WTC11 (cell line): ENCODE measurements at regions not wholly inside any gene's neighbourhood (a gene's known extent, or its start where the extent isn't known, plus 50 kb on each side); places are given as distances from the start of the nearest gene placed in this dataset.

ENCODE experiments used
- ATAC-seq: fragments of 200-7000 bp; cut with Tn5 transposase; 2 replicates; pipeline ENCODE4 v1.10.0; 2021; ENCODE audit warnings: mild to moderate bottlenecking, moderate library complexity
- CTCF ChIA-PET: fragments of 300-600 bp; sonication (Branson Sonifier 250); formaldehyde crosslinking; loops from one replicate; lab custom pipeline; 2021; ENCODE audit warnings: antibody characterized with exemption; lab: Charles Lee
- POLR2A ChIA-PET: fragments of 350-600 bp; sonication (Branson Sonifier 250); formaldehyde crosslinking; loops from one replicate; lab custom pipeline; 2021; ENCODE audit warnings: antibody characterized with exemption; lab: Charles Lee
- DNase-seq: peaks from one replicate; pipeline ENCODE4 v3.0.0; 2021; ENCODE audit warnings: low spot score
- H3K27ac Mint-ChIP-seq: 2 replicates; pipeline ENCODE4 v1.8.0; 2021; ENCODE audit warnings: mixed read lengths
- H3K27me3 Mint-ChIP-seq: 2 replicates; pipeline ENCODE4 v1.8.0; 2021; ENCODE audit warnings: low read depth, mild to moderate bottlenecking, moderate library complexity, mixed read lengths
- H3K36me3 Mint-ChIP-seq: 2 replicates; pipeline ENCODE4 v1.8.0; 2021; ENCODE audit warnings: mixed read lengths
- H3K4me1 Mint-ChIP-seq: 2 replicates; pipeline ENCODE4 v1.8.0; 2022; ENCODE audit warnings: mixed read lengths
- H3K4me3 Mint-ChIP-seq: 2 replicates; pipeline ENCODE4 v1.8.0; 2021; ENCODE audit warnings: mild to moderate bottlenecking, moderate library complexity, mixed read lengths
- H3K9me3 Mint-ChIP-seq: 2 replicates; pipeline ENCODE4 v1.8.0; 2021; ENCODE audit warnings: mixed read lengths
- AR ChIP-seq: fragments of 250-450 bp; sonication (Bioruptor Pico); IDR thresholded peaks from 2 replicates; pipeline ENCODE4 v1.9.0; 2021; ENCODE audit warnings: mild to moderate bottlenecking
- ATF2 ChIP-seq: sonication (generic); formaldehyde crosslinking; IDR thresholded peaks from 2 replicates; pipeline ENCODE4 v1.8.1; 2022; ENCODE audit warnings: low read depth, missing genetic modification reagents, borderline replicate concordance
- CREM ChIP-seq: sonication (generic); formaldehyde crosslinking; IDR thresholded peaks from 2 replicates; pipeline ENCODE4 v1.8.1; 2022; ENCODE audit warnings: mild to moderate bottlenecking, missing genetic modification reagents, moderate library complexity
- CTCF ChIP-seq: fragments of 200-600 bp; IDR thresholded peaks from 2 replicates; pipeline ENCODE4 v1.8.0; 2022; ENCODE audit warnings: antibody characterized with exemption
- ERG ChIP-seq: fragments of 250-450 bp; sonication (Bioruptor Pico); IDR thresholded peaks from 2 replicates; pipeline ENCODE4 v1.8.0; 2021; ENCODE audit warnings: mild to moderate bottlenecking
- ESRRA ChIP-seq: sonication (generic); formaldehyde crosslinking; IDR thresholded peaks from 2 replicates; pipeline ENCODE4 v1.8.1; 2022; ENCODE audit warnings: mild to moderate bottlenecking, missing genetic modification reagents, borderline replicate concordance
- FOXK1 ChIP-seq: sonication (generic); formaldehyde crosslinking; IDR thresholded peaks from 2 replicates; pipeline ENCODE4 v1.8.0; 2022; ENCODE audit warnings: mild to moderate bottlenecking, moderate library complexity, missing genetic modification reagents
- FOXP1 ChIP-seq: sonication (generic); formaldehyde crosslinking; IDR thresholded peaks from 2 replicates; pipeline ENCODE4 v1.8.0; 2022; ENCODE audit warnings: missing genetic modification reagents, mild to moderate bottlenecking, moderate library complexity, borderline replicate concordance
- GTF2I ChIP-seq: fragments of 250-450 bp; sonication (Bioruptor Pico); conservative IDR thresholded peaks from 2 replicates; pipeline ENCODE4 v1.4.0; 2021; ENCODE audit warnings: mild to moderate bottlenecking
- HMGA2 ChIP-seq: fragments of 250-450 bp; sonication (Bioruptor Pico); IDR thresholded peaks from 2 replicates; pipeline ENCODE4 v1.4.0; 2021; ENCODE audit warnings: mild to moderate bottlenecking, moderate library complexity
- IRF1 ChIP-seq: sonication (generic); formaldehyde crosslinking; IDR thresholded peaks from 2 replicates; pipeline ENCODE4 v1.8.0; 2023; ENCODE audit warnings: missing genetic modification reagents
- IRF2 ChIP-seq: sonication (generic); formaldehyde crosslinking; IDR thresholded peaks from 2 replicates; pipeline ENCODE4 v1.8.0; 2022; ENCODE audit warnings: low read depth, missing genetic modification reagents, borderline replicate concordance
- JAZF1 ChIP-seq: fragments of 250-450 bp; sonication (Bioruptor Pico); IDR thresholded peaks from 2 replicates; pipeline ENCODE4 v1.9.0; 2021; ENCODE audit warnings: moderate library complexity, mild to moderate bottlenecking, inconsistent platforms
- OVOL2 ChIP-seq: fragments of 250-450 bp; sonication (Bioruptor Pico); IDR thresholded peaks from 2 replicates; pipeline ENCODE4 v1.9.0; 2021; ENCODE audit warnings: mild to moderate bottlenecking, borderline replicate concordance
- SOX15 ChIP-seq: fragments of 250-450 bp; sonication (Bioruptor Pico); IDR thresholded peaks from 2 replicates; pipeline ENCODE4 v1.9.0; 2021; ENCODE audit warnings: mild to moderate bottlenecking
- STAT6 ChIP-seq: sonication (generic); formaldehyde crosslinking; conservative IDR thresholded peaks from 2 replicates; pipeline ENCODE4 v1.8.1; 2023; ENCODE audit warnings: mild to moderate bottlenecking, low read depth, missing genetic modification reagents, moderate library complexity
- ZNF121 ChIP-seq: sonication (generic); formaldehyde crosslinking; IDR thresholded peaks from 2 replicates; pipeline ENCODE4 v1.8.0; 2023; ENCODE audit warnings: missing genetic modification reagents
- ZNF138 ChIP-seq: sonication (generic); formaldehyde crosslinking; conservative IDR thresholded peaks from 2 replicates; pipeline ENCODE4 v1.8.1; 2022; ENCODE audit warnings: mild to moderate bottlenecking, moderate library complexity, missing genetic modification reagents
- ZNF416 ChIP-seq: fragments of 250-450 bp; sonication (Bioruptor Pico); IDR thresholded peaks from 2 replicates; pipeline ENCODE4 v1.9.0; 2021; ENCODE audit warnings: mild to moderate bottlenecking, inconsistent platforms
- ZNF671 ChIP-seq: fragments of 250-450 bp; sonication (Bioruptor Pico); IDR thresholded peaks from 2 replicates; pipeline ENCODE4 v1.8.0; 2021; ENCODE audit warnings: mild to moderate bottlenecking

DNA sequence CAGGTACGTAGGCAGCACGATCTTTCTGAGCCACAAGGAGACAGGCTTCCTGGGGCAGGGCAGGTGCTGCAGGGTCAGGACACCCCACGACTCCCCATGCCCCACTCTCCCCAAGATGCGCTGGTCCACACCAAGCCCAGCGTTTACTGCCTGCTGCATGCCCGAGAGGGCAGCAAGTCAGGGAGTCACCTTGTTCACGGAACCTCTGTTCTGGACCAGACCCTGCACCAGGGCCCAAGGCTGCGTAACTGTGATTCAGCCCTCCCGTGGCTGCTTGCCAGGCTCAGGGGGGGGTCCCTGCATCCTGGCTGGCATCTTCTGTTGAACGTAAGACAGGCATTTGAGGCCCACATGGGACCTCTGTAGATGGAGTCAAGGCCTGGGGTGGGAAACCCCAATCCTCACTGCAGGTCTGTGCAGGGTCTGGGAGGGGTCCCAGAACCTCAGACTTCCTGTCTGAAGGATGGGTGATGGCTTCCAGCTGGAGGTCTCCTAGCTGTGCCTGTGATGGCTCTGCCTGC, 228.6 kb upstream of the RTL1 start (continued):
- TF ChIP-seq STAT6 (CRISPR knock-in tag) (no peak), ZNF121 (no peak), ZNF671 (CRISPR knock-in tag) (no peak)

DNA sequence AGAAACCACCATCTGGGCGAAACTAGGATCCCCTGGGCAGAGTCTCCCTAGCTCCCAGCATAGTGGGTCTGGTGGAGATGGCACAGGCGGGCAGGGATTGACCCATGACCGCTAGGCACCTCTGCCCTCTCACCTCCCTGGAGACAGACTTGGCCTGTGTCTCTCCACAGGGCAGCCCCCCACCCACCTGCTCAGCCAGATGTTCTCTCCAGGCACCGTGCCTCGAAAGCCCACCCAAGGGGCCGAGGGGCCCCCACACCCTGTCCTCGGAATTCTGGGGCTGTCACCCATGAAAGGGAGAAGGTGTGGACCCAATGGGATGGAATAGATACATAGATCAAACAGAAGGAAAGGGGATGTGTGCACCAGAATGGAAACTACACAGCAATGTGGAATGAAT, 229.1 kb upstream of the RTL1 start:
- Mint-ChIP-seq H3K4me1 (no peaks in the 10 kb centered on the region; the same call in 1 of the 2 replicates), H3K9me3 (peaks cover 13% of the 10 kb centered on the region), H3K36me3 (no peaks in the 10 kb centered on the region), H3K27ac (no peak overlapping the region), H3K4me3 (no peak overlapping the region), H3K27me3 (no peaks in the 10 kb centered on the region)
- DNase-seq (no peak), ATAC-seq (no peak)
- CTCF ChIA-PET: no interaction called here
- TF ChIP-seq OVOL2 (CRISPR knock-in tag): no peak
- no peak for TF ChIP-seq JAZF1 (CRISPR knock-in tag)
- no peak for TF ChIP-seq FOXP1 (CRISPR knock-in tag)
- TF ChIP-seq ERG (CRISPR knock-in tag): no peak
- TF ChIP-seq CREM (CRISPR knock-in tag): no peak
- no peak for TF ChIP-seq IRF2 (CRISPR knock-in tag)
- TF ChIP-seq CTCF: no peak
- no peak for TF ChIP-seq FOXK1 (CRISPR knock-in tag)
- TF ChIP-seq ATF2 (CRISPR knock-in tag): no peak
- no peak for TF ChIP-seq GTF2I (CRISPR knock-in tag)
- no peak for TF ChIP-seq IRF1 (CRISPR knock-in tag)
- no peak for TF ChIP-seq ZNF416 (CRISPR knock-in tag)
- POLR2A ChIA-PET: no interaction called here

- ChIA-PET POLR2A (no interaction called here), CTCF (no interaction called here)
- Mint-ChIP-seq H3K36me3 (no peaks in the 10 kb centered on the region), H3K9me3 (peaks cover 9% of the 10 kb centered on the region), H3K4me1 (no peaks in the 10 kb centered on the region; the same call in 1 of the 2 replicates), H3K4me3 (no peak overlapping the region), H3K27ac (no peak overlapping the region), H3K27me3 (no peaks in the 10 kb centered on the region)
- DNase-seq (no peak), ATAC-seq (no peak)
- TF ChIP-seq ESRRA (no peak), HMGA2 (CRISPR knock-in tag) (no peak), ZNF138 (no peak), CTCF (no peak), AR (CRISPR knock-in tag) (no peak), SOX15 (CRISPR knock-in tag) (no peak)
Observed at GRCh38 chr14:101133068-101133467, 229.5 kb upstream of the RTL1 start.
